Hepatocyte (in vitro differentiated cells): ENCODE measurements at regions not wholly inside any gene's neighbourhood (a gene's known extent, or its start where the extent isn't known, plus 50 kb on each side); places are given as distances from the start of the nearest gene placed in this dataset.
A peak's percentile ranks its signal among the peaks of the same experiment; 100 is the strongest.
"Not testable (repeated sequence)": the region's sequence is repeated elsewhere in the genome, so short reads cannot be mapped to it uniquely, and the experiment has no call there.

Experiments
- DNase-seq: peaks from one replicate; pipeline ENCODE4 v3.0.0-alpha.2; 2016; ENCODE audit warnings: low spot score
- H2AFZ ChIP-seq: fragments of 200-600 bp; sonication (generic); 2 replicates; pipeline ENCODE4 v1.6.0; 2016; ENCODE audit warnings: antibody characterized with exemption, mild to moderate bottlenecking
- H3K27ac ChIP-seq: fragments of 200-600 bp; sonication (generic); 2 replicates; pipeline ENCODE4 v1.5.1; 2016; ENCODE audit warnings: mild to moderate bottlenecking
- H3K27me3 ChIP-seq: fragments of 200-600 bp; sonication (generic); 2 replicates; pipeline ENCODE4 v1.6.1; 2016
- H3K36me3 ChIP-seq: fragments of 200-600 bp; sonication (generic); replicated peaks from 2 replicates; pipeline ENCODE4 v1.5.1; 2016; ENCODE audit warnings: low read depth; ENCODE audit not compliant: insufficient read depth
- H3K4me1 ChIP-seq: fragments of 200-600 bp; sonication (generic); 2 replicates; pipeline ENCODE4 v1.5.1; 2016; ENCODE audit warnings: mild to moderate bottlenecking, moderate library complexity; ENCODE audit not compliant: insufficient read depth
- H3K4me2 ChIP-seq: fragments of 200-600 bp; sonication (generic); 2 replicates; pipeline ENCODE4 v1.6.0; 2016
- H3K4me3 ChIP-seq: fragments of 200-600 bp; sonication (generic); 2 replicates; pipeline ENCODE4 v1.5.1; 2016; ENCODE audit warnings: mild to moderate bottlenecking
- H3K79me2 ChIP-seq: fragments of 200-600 bp; sonication (generic); 2 replicates; pipeline ENCODE4 v1.6.0; 2017; ENCODE audit warnings: mild to moderate bottlenecking
- H3K9me2 ChIP-seq: fragments of 200-600 bp; sonication (generic); replicated peaks from 2 replicates; pipeline ENCODE4 v1.6.0; 2017; ENCODE audit warnings: mild to moderate bottlenecking; ENCODE audit not compliant: insufficient read depth
- H3K9me3 ChIP-seq: fragments of 200-600 bp; sonication (generic); 2 replicates; pipeline ENCODE4 v1.5.1; 2016; ENCODE audit warnings: low read depth, mild to moderate bottlenecking
- H4K20me1 ChIP-seq: fragments of 200-600 bp; sonication (generic); 2 replicates; pipeline ENCODE4 v1.6.0; 2016; ENCODE audit warnings: mild to moderate bottlenecking; ENCODE audit not compliant: insufficient read depth, poor library complexity, severe bottlenecking
- EZH2 ChIP-seq: fragments of 200-600 bp; sonication (generic); IDR thresholded peaks from 2 replicates; pipeline ENCODE4 v1.6.1; 2016; ENCODE audit warnings: antibody characterized with exemption, mild to moderate bottlenecking, borderline replicate concordance
- EZH2phosphoT487 ChIP-seq: fragments of 200-600 bp; sonication (generic); IDR thresholded peaks from one replicate; pipeline ENCODE4 v1.6.1; 2018; ENCODE audit warnings: antibody characterized with exemption, mild to moderate bottlenecking, low read depth, moderate library complexity; ENCODE audit not compliant: unreplicated experiment, severe bottlenecking
- WGBS: methylation state at CpG from one replicate; pipeline ENCODE4 v1.1.6; 2016; ENCODE audit warnings: low lambda C conversion rate; ENCODE audit errors: missing lambda C conversion rate; 5-methylcytosine and 5-hydroxymethylcytosine counted together
- TF ChIP-seq, protein P1 (sequence below): fragments of 200-600 bp; sonication (generic); IDR thresholded peaks from 2 replicates; pipeline ENCODE4 v1.5.1; 2016; ENCODE audit warnings: antibody characterized with exemption, mild to moderate bottlenecking; ENCODE audit not compliant: poor library complexity

DNA sequence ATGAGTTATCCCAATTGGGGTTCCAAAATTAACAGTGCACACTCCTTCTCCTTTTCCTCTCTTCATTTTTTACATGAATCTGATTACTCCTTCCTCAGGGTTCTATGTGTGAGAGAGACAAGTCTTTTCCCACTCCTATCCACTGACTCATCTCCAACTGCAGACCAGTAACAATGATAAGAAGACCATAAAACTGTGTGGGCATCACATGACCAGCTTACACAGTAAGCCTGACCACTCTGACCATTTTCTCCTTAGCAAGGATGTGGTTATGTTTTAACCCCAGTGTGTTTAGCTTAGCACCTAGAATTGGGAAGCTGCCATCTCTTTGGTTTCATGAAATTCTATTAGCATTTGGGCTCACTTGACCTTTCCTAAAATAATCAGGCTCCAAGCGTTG, 145.0 kb upstream of the CALCR start:
- H3K9me2 ChIP-seq, result no peaks in the 10 kb centered on the region
- no peaks in the 10 kb centered on the region for H4K20me1 ChIP-seq
- peaks cover 7% of the 10 kb centered on the region for H3K4me1 ChIP-seq
- peak overlapping the region; percentile 34 for H3K27ac ChIP-seq
- no peak for TF ChIP-seq EZH2
- TF ChIP-seq EZH2phosphoT487, result no peak
- TF ChIP-seq, protein P1, sequence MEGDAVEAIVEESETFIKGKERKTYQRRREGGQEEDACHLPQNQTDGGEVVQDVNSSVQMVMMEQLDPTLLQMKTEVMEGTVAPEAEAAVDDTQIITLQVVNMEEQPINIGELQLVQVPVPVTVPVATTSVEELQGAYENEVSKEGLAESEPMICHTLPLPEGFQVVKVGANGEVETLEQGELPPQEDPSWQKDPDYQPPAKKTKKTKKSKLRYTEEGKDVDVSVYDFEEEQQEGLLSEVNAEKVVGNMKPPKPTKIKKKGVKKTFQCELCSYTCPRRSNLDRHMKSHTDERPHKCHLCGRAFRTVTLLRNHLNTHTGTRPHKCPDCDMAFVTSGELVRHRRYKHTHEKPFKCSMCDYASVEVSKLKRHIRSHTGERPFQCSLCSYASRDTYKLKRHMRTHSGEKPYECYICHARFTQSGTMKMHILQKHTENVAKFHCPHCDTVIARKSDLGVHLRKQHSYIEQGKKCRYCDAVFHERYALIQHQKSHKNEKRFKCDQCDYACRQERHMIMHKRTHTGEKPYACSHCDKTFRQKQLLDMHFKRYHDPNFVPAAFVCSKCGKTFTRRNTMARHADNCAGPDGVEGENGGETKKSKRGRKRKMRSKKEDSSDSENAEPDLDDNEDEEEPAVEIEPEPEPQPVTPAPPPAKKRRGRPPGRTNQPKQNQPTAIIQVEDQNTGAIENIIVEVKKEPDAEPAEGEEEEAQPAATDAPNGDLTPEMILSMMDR, result no peak
- WGBS, result 67% methylated on average over 1 of the region's 1 CpG
- H2AFZ ChIP-seq, result no peak overlapping the region
- peak; percentile 71 for DNase-seq
- H3K27me3 ChIP-seq, result no peaks in the 10 kb centered on the region
- no peaks in the 10 kb centered on the region for H3K79me2 ChIP-seq
- H3K4me3 ChIP-seq, result no peak overlapping the region
- no peaks in the 10 kb centered on the region for H3K9me3 ChIP-seq
- no peaks in the 10 kb centered on the region for H3K36me3 ChIP-seq
- no peak overlapping the region for H3K4me2 ChIP-seq

DNA sequence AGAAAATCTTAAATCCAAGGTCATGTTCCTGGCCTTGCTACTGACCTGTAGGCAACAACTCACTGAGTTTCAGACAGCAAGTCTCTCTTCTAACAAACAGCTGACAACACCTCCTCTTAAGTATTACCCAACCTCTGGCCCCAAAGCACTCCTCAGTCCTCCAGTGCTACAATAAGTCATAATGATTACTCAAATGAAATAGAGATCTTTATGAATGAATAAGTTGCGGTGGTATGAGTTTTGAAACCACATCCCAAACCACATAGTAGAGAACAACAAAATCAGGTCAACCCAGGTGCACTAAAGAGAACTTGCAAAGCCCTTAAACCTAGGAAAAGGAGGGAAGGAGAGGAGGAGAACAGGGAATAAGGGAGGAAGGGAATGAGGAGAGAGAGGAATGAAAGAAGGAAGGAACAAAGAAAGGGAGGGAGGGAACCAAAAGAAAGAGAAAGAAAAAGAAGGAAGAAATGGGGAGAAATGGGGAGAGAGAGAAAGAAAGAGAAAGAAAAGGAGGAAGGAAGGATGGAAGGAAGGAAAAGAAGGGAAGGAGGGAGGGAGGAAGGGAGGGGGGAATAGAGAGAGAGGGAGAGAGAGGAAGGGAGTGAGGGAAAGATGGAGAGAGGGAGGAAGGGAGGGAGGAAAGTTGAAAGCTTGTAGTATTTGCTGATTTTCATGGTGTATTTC, 142.8 kb upstream of the CALCR start:
- H3K9me3 ChIP-seq, result no peaks in the 10 kb centered on the region
- H3K4me1 ChIP-seq, result peaks cover 7% of the 10 kb centered on the region
- H3K79me2 ChIP-seq, result no peaks in the 10 kb centered on the region
- no peak overlapping the region for H3K4me3 ChIP-seq
- DNase-seq, result no peak
- no peaks in the 10 kb centered on the region for H4K20me1 ChIP-seq
- H3K36me3 ChIP-seq, result no peaks in the 10 kb centered on the region
- H3K4me2 ChIP-seq, result no peak overlapping the region
- 91% methylated on average over 1 of the region's 1 CpG for WGBS
- H3K27ac ChIP-seq, result no peak overlapping the region
- H2AFZ ChIP-seq, result no peak overlapping the region
- no peak for TF ChIP-seq EZH2
- H3K27me3 ChIP-seq, result peaks cover 6% of the 10 kb centered on the region
- no peaks in the 10 kb centered on the region for H3K9me2 ChIP-seq

DNA sequence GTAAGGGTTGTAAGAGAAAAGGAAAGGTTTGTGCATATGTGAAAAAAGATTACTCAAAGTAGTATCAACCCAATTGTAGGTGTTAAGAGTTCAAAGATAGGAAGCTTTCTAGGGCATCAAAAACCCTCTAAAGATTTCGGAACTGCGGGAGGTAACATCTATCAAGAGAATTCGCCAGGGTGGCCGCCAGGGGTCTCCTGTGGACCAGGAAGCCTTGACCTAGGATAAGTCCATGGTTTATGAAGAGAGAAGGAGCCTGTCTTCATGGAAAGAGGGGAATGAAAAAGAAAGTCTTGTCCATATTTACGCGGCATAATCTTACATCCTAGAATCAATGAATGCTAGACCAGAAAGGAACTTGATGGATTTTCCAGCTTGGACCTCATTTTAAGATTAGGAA, 140.7 kb upstream of the CALCR start:
- H3K79me2 ChIP-seq, result no peaks in the 10 kb centered on the region
- peaks cover under 1% of the 10 kb centered on the region for H3K4me1 ChIP-seq
- H4K20me1 ChIP-seq, result no peaks in the 10 kb centered on the region
- no peak overlapping the region for H2AFZ ChIP-seq
- no peaks in the 10 kb centered on the region for H3K9me2 ChIP-seq
- H3K27me3 ChIP-seq, result peaks cover 6% of the 10 kb centered on the region
- TF ChIP-seq, protein P1, result peak; percentile 58
- TF ChIP-seq EZH2phosphoT487 (no peak), EZH2 (no peak)
- H3K27ac ChIP-seq, result no peak overlapping the region
- 34% methylated on average over 6 of the region's 6 CpGs for WGBS
- DNase-seq, result peak; percentile 60
- no peaks in the 10 kb centered on the region for H3K36me3 ChIP-seq
- H3K4me2 ChIP-seq, result no peak overlapping the region
- no peaks in the 10 kb centered on the region for H3K9me3 ChIP-seq
- no peak overlapping the region for H3K4me3 ChIP-seq

DNA sequence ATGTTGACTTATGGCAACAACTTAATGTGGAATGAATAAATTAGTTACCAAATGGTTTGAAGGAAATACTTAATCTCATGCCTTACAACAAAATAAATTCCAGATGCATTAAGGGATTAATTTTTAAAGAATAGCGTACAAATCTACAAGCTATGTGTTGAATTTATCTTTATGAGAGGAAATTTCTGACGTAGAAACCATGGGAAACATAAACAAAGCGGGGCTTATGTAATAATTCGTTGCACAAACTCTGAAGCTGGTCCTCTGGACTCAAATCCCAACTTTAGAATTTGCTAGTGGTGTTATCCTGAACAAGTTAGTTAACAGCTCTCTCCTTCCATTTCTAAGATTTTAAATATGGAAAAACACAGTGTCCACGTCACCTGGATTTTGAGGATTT, 137.4 kb upstream of the CALCR start:
- 61% methylated on average over 5 of the region's 5 CpGs for WGBS
- Histone ChIP-seq H3K79me2 (no peaks in the 10 kb centered on the region), H3K4me3 (no peak overlapping the region), H3K4me1 (no peaks in the 10 kb centered on the region), H2AFZ (no peak overlapping the region), H3K36me3 (no peaks in the 10 kb centered on the region), H3K27me3 (peaks cover 6% of the 10 kb centered on the region), H4K20me1 (no peaks in the 10 kb centered on the region), H3K9me3 (no peaks in the 10 kb centered on the region), H3K9me2 (no peaks in the 10 kb centered on the region), H3K27ac (no peak overlapping the region), H3K4me2 (no peak overlapping the region)
- TF ChIP-seq EZH2phosphoT487, result no peak
- no peak for TF ChIP-seq EZH2
- TF ChIP-seq, protein P1, result no peak
- DNase-seq, result no peak

DNA sequence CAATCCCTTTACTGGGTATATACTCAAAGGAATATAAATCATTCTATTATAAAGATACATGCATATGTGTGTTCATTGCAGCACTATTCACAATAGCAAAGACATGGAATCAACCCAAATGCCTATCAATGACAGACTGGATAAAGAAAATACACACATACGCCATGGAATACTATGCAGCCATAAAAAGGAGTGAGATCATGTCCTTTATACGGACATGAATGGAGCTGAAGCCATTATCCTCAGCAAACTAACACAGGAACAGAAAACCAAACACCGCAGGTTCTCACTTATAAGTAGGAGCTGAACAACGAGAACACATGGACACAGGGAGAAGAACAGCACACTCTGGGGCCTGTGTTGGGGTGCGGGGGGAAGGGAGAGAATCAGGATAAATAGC, 133.7 kb upstream of the CALCR start:
- H3K27ac ChIP-seq, H3K9me3 ChIP-seq, H4K20me1 ChIP-seq, H3K4me3 ChIP-seq, H3K4me2 ChIP-seq, H3K4me1 ChIP-seq, H3K79me2 ChIP-seq, H3K27me3 ChIP-seq, DNase-seq, H3K36me3 ChIP-seq, H3K9me2 ChIP-seq, H2AFZ ChIP-seq: not testable (repeated sequence)
- 92% methylated on average over 5 of the region's 5 CpGs for WGBS
